ENCODE measurements at regions not wholly inside any gene's neighbourhood (a gene's known extent, or its start where the extent isn't known, plus 50 kb on each side); places are given as distances from the start of the nearest gene placed in this dataset.

DNA sequence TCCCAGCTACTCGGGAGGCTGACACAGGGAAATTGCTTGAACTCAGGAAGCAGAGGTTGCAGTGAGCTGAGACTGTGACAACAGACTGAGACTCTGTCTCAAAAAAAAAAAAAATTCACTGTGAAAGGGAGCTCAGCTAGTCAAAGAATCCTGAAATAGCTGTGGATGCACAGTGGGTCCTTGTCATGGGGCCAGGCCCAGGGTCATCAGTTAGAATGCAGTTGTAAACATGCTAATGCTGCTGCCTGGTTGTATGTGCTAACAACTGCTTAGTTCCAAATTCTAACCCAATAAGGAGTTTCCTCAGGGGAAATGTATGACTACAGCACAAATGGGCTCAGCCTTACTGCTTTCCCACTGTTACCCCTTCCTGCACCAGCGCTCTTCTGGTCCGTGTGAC lies 84.0 kb downstream of the PALM2AKAP2 start:
- intact Hi-C loops (cut with micrococcal nuclease) = no loop called here
- H3K9me3 Mint-ChIP-seq = no peaks in the 10 kb centered on the region
- no peaks in the 10 kb centered on the region for H3K36me3 Mint-ChIP-seq (ENCODE audit: low read depth)
- H3K4me3 Mint-ChIP-seq = no peak overlapping the region
- H3K27ac Mint-ChIP-seq = no peak overlapping the region
- no peaks in the 10 kb centered on the region for H3K4me1 Mint-ChIP-seq (ENCODE audit: low read depth)
- peaks cover 9% of the 10 kb centered on the region for H3K27me3 Mint-ChIP-seq

DNA sequence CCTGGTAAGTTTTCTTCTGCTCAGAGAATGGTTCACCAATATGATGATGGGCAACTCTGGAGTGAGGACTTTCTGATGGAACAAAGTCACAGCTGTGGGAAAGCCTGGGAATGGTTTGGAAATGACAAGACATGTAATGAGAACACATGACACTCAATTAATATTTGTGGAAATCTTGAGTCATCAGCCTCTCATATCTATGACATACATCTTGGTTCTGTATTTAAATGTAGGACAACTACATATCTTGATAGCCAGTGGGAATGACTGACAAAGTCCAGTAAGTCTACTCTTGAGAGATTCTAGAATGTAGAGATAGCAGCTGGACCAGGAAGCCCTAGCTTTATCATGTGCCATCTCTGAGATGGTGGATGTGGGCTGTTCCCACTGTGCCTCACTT lies 85.5 kb downstream of the PALM2AKAP2 start:
- no peak overlapping the region for H3K4me3 Mint-ChIP-seq
- no peaks in the 10 kb centered on the region for H3K4me1 Mint-ChIP-seq (ENCODE audit: low read depth)
- intact Hi-C loops (cut with micrococcal nuclease) = no loop called here
- no peaks in the 10 kb centered on the region for H3K9me3 Mint-ChIP-seq
- H3K36me3 Mint-ChIP-seq (ENCODE audit: low read depth) = no peaks in the 10 kb centered on the region
- no peak overlapping the region for H3K27ac Mint-ChIP-seq
- peaks cover 18% of the 10 kb centered on the region for H3K27me3 Mint-ChIP-seq

DNA sequence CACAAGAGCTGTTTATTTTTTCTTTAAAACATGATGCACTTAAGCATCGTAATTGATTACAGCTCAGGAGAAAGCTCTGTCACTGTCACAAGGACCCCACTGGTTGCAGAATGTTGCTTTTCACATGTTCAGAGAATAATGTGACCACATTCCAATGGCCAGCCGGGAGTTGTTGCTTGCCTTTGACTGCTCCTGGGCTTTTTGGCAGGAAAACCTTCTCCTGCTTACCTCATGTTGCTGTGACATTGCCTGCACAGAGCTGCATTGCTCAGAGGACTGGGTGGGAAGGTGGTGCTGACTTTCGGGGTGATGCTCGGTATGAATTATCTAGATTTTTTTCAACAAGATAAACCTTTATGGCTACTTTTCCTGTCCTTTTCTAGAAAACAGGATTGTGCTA lies 88.2 kb downstream of the PALM2AKAP2 start:
- no peaks in the 10 kb centered on the region for H3K9me3 Mint-ChIP-seq
- no peak overlapping the region for H3K27ac Mint-ChIP-seq
- H3K4me3 Mint-ChIP-seq = no peak overlapping the region
- H3K36me3 Mint-ChIP-seq (ENCODE audit: low read depth) = no peaks in the 10 kb centered on the region
- intact Hi-C loops (cut with micrococcal nuclease) = no loop called here
- H3K27me3 Mint-ChIP-seq = peaks cover 17% of the 10 kb centered on the region
- H3K4me1 Mint-ChIP-seq (ENCODE audit: low read depth) = peaks cover 7% of the 10 kb centered on the region

DNA sequence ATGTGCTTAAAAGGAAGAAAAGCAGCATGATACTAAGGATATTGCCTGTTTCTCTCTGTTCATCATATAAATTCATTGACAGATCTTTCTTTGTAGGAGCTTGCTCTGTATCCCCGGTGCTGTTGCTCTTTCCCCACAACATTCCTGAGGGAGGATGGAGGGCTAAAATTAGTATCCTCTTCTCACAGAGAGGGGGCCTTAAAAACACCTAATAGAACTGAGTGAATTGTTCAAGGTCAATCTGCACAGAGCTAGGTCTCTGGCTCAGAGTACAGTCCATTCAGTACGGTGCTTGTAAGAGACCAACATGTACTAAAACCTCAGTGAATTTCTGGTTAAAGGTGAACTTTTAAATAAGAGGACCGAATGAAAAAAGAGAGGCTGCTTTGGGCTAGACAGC lies 88.7 kb downstream of the PALM2AKAP2 start:
- Mint-ChIP-seq H3K9me3 (no peaks in the 10 kb centered on the region), H3K4me1 (ENCODE audit: low read depth) (peaks cover 11% of the 10 kb centered on the region), H3K27me3 (peaks cover 17% of the 10 kb centered on the region), H3K36me3 (ENCODE audit: low read depth) (no peaks in the 10 kb centered on the region), H3K4me3 (no peak overlapping the region), H3K27ac (no peak overlapping the region)
- intact Hi-C loops (cut with micrococcal nuclease) = no loop called here

DNA sequence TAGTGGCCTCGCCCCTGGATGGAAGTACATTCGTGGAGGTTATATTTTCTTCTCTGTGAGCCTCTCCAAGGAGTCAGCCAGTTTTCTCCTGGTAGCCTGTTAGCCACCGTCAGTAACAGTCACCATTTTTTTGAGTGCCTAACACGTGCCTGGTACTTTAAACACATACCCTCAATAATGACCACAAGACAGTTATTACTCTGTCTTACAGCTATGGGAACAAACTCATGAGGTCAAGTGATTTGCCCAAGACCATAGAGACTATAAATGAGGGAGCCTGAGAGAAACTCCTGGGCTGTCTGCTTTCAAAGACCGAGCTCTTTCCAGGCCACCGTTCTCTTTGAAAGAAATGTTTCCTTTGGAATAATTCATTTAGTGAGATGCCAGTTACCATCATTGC lies 90.4 kb downstream of the PALM2AKAP2 start:
- intact Hi-C loops (cut with micrococcal nuclease) = no loop called here
- Mint-ChIP-seq H3K4me3 (no peak overlapping the region), H3K36me3 (ENCODE audit: low read depth) (no peaks in the 10 kb centered on the region), H3K27ac (no peak overlapping the region), H3K27me3 (peaks cover 22% of the 10 kb centered on the region), H3K4me1 (ENCODE audit: low read depth) (peaks cover 12% of the 10 kb centered on the region), H3K9me3 (no peaks in the 10 kb centered on the region)

DNA sequence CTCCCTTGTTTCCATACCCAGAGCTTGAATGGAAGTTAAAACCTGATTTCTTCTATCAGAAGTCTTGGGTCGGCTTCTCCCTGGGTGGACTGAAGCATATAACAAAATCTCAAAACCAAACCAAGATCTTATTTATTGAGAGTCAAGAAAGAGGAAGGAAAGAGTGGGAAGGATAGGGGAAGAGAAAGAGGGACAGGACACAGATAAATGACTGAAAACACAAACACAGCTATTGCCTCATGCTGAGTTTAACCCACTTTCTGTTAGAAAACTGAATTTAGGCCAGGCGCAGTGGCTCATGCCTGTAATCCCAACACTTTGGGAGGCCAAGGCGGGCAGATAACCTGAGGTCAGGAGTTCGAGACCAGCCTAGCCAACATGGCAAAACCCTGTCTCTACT lies 92.9 kb downstream of the PALM2AKAP2 start:
- Mint-ChIP-seq H3K36me3 (ENCODE audit: low read depth) (no peaks in the 10 kb centered on the region), H3K4me3 (no peak overlapping the region), H3K27me3 (peaks cover 25% of the 10 kb centered on the region), H3K9me3 (no peaks in the 10 kb centered on the region), H3K4me1 (ENCODE audit: low read depth) (peaks cover 12% of the 10 kb centered on the region), H3K27ac (peak overlapping the region; percentile 65)
- intact Hi-C loops (cut with micrococcal nuclease) = no loop called here

DNA sequence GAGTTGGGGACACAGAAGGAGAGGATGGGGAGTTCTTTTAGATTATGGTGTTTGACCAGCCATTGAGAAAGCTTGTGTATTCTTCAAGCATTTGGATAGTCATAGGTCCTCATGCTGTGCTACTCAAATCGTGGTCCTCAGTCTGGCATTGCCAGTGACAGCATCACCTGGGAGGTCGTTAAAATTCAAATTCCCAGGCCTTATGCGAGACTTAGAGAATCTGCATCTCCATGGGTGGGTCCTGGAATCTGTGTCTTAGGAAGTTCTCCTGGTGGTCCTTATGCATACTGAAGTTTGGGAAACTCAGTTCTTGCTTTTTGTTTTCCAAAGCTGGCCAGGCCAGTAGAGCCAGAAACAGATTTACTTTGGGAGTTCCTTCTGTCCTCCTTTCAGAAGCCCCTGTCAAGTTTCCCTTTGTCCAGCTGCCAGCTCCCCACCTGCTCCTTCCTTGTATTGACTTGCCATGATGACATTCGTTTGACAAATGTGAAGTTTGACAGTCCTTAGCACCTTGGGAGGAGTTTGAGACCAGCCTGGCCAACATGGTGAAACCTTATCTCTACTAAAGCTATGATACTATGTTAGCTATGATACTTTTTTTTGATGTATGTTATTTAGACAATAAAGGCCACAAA lies 95.6 kb downstream of the PALM2AKAP2 start:
- Mint-ChIP-seq H3K9me3 (no peaks in the 10 kb centered on the region), H3K36me3 (ENCODE audit: low read depth) (no peaks in the 10 kb centered on the region), H3K27ac (no peak overlapping the region), H3K27me3 (peaks cover 22% of the 10 kb centered on the region), H3K4me1 (ENCODE audit: low read depth) (peaks cover 12% of the 10 kb centered on the region), H3K4me3 (no peak overlapping the region)
- intact Hi-C loops (cut with micrococcal nuclease) = no loop called here

DNA sequence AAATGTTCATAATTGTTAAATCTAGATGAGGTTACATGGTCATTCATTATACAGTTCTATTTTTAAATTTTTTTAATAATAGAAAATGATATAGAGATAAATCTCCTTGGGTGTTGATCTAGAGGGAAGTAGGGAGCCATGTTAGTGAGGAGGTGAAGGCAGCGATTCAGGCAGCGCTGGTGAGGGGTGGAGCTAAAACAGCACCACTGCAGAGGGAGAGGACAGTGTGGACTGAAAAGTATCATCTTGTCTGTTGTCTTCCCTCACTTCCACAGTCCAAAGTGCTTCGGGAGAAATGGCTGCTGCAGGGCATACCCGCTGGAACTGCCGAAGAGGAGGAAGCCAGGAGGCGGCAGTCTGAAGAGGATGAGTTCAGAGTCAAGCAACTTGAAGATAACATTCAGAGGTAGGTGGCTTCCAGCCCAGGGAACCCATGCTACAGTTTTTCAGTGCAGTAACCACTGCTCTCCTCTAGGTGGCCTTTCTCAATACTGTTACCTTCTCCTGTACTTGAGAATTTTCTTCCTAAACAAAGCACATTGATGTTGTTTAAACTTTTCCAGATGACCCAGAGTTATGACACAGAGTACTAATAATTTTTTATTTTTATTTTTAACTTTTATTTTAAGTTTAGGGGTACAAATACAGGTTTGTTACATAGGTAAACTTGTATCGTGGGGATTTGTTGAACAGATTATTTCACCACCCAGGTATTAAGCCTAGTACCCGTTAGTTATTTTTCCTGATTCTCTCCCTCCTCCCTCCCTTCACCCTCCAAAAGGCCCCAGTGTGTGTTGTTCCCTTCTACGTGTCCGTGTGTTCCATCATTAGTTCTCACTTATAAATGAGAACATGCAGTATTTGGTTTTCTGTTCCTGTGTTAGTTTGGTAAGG lies 100.5 kb downstream of the PALM2AKAP2 start:
- H3K4me3 Mint-ChIP-seq = no peak overlapping the region

DNA sequence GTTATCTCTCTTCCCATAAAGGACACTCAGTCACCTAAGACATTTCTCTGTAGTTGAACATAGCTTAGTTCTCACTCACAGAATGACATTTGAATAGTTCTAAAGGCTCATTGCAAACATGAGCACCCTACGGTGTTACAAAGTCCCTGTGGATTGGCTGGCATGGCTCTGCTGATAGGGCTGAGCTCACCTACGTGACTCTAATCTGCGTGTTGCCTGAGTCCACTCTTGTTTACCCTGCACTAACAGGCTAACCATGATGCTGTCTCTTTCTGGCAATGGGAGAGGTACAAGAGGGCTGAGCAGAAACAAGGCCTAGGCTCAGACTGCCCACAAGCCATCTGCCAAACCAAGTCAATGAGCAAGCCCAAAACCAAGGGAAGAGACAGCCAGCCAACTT lies 103.6 kb downstream of the PALM2AKAP2 start:
- Mint-ChIP-seq H3K27me3 (peaks cover 14% of the 10 kb centered on the region), H3K9me3 (no peaks in the 10 kb centered on the region), H3K36me3 (ENCODE audit: low read depth) (no peaks in the 10 kb centered on the region), H3K4me1 (ENCODE audit: low read depth) (peaks cover 18% of the 10 kb centered on the region), H3K4me3 (no peak overlapping the region), H3K27ac (no peak overlapping the region)
- intact Hi-C loops (cut with micrococcal nuclease) = no loop called here

More for the DNA sequence above, 100.5 kb downstream of the PALM2AKAP2 start:
- no peaks in the 10 kb centered on the region for H3K9me3 Mint-ChIP-seq
- no peaks in the 10 kb centered on the region for H3K36me3 Mint-ChIP-seq (ENCODE audit: low read depth)
- H3K27ac Mint-ChIP-seq = no peak overlapping the region
- H3K4me1 Mint-ChIP-seq (ENCODE audit: low read depth) = no peaks in the 10 kb centered on the region
- intact Hi-C loops (cut with micrococcal nuclease) = no loop called here
- peaks cover 22% of the 10 kb centered on the region for H3K27me3 Mint-ChIP-seq

DNA sequence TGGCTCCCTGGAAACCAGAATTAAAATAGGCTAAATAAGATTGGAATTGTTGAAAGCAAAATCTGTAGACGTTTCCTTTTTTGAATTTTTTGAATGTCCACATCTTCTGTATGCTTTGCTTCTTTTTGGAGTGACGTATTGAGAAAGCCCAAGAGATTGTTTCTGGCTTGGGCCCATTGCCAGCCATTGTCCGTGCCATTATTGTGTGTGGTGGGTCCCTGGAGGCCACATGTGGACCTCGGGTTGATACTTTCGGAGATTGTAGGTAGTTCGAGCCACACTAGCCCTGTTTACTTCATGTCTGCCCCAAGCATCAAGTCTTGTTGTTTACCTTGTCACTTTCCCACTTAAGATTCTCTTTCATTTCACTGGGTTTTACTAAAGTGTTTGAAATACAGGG lies 106.0 kb downstream of the PALM2AKAP2 start:
- Mint-ChIP-seq H3K36me3 (ENCODE audit: low read depth) (no peaks in the 10 kb centered on the region), H3K4me1 (ENCODE audit: low read depth) (peaks cover 18% of the 10 kb centered on the region), H3K27ac (no peak overlapping the region), H3K27me3 (peaks cover 3% of the 10 kb centered on the region), H3K4me3 (no peak overlapping the region), H3K9me3 (no peaks in the 10 kb centered on the region)
- intact Hi-C loops (cut with micrococcal nuclease) = no loop called here

DNA sequence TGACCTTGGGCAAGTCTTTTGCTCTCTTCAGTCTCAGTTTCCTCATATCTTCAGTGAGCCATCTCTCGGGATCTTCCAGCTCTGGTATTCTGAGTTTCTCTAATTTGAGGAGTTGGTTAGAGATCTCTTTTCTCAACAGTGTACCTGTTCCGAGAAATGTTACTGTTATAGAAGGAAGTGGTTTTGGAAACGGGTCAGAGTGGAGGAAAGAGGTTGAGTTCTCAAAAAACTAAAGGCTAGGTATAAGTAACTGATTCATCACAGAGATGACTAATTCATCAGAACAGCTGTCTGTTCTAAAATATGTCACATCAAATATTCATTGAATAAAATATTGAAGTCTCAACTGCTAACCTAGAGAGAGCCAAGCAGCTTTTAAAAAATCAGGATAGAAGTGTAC lies 106.6 kb downstream of the PALM2AKAP2 start:
- H3K36me3 Mint-ChIP-seq (ENCODE audit: low read depth) = no peaks in the 10 kb centered on the region
- peaks cover 18% of the 10 kb centered on the region for H3K4me1 Mint-ChIP-seq (ENCODE audit: low read depth)
- peaks cover 3% of the 10 kb centered on the region for H3K27me3 Mint-ChIP-seq
- H3K9me3 Mint-ChIP-seq = no peaks in the 10 kb centered on the region
- no peak overlapping the region for H3K4me3 Mint-ChIP-seq
- no peak overlapping the region for H3K27ac Mint-ChIP-seq
- intact Hi-C loops (cut with micrococcal nuclease) = no loop called here

DNA sequence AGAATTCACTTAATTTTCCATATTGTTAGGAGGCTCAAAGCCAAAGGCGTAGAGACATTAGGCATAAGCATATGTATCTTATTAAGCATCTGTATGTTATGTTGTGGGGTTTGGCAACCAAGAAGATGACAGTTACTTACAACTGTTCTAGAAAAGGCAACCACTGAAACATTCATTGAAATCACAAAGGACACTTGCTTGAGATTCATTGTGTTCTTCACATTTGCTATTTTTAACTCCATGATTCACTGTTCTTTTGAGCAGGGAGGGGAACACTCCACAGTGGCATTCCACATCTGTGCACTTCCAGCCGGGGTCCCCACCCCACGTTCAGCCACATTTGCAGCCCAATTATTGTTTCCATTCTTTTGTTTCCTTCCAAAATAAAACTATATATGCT lies 107.1 kb downstream of the PALM2AKAP2 start:
- Mint-ChIP-seq H3K36me3 (ENCODE audit: low read depth) (no peaks in the 10 kb centered on the region), H3K27ac (no peak overlapping the region), H3K9me3 (no peaks in the 10 kb centered on the region), H3K27me3 (peaks cover 3% of the 10 kb centered on the region), H3K4me1 (ENCODE audit: low read depth) (peaks cover 18% of the 10 kb centered on the region), H3K4me3 (no peak overlapping the region)
- intact Hi-C loops (cut with micrococcal nuclease) = no loop called here

DNA sequence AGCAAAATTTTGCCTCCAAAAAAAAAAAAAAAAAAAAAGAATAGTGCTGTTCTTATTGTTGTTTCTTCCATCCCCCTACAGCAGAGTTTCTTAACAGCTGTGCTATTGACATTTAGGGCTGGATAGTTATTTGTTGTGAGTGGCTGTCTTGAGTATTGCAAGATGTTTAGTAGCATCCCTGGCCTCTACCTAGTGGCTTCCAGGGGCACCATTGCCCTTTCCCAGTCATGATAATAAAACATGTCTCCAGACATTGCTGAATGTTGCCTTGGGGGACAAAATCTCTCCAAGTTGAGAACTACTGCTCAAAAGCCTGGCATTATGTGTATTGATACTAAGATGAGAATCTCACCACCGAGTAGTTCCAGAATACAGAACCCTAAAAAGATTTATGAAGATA lies 108.7 kb downstream of the PALM2AKAP2 start:
- intact Hi-C loops (cut with micrococcal nuclease) = no loop called here
- Mint-ChIP-seq H3K9me3 (no peaks in the 10 kb centered on the region), H3K4me3 (no peak overlapping the region), H3K4me1 (ENCODE audit: low read depth) (peaks cover 18% of the 10 kb centered on the region), H3K27ac (no peak overlapping the region), H3K27me3 (peaks cover 2% of the 10 kb centered on the region), H3K36me3 (ENCODE audit: low read depth) (no peaks in the 10 kb centered on the region)

DNA sequence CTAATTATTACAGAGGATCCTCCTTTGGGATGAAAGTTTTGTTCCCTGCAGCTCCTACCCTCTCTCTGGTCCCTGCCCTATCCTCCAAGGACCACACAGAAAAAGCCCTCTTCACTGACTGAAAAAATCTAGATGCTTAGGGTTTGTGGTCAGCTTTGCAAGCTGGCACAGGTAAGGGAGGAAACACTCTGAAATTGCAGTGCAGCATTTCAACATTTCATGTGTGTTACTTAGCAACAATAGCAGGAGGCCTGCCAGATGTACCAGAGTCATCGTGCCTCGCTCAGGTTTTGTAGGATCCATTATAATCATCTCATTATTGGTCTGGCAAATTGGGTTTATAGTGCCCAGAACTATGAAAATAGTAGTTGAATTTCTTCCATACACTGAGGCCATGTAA lies 109.5 kb downstream of the PALM2AKAP2 start:
- Mint-ChIP-seq H3K4me1 (ENCODE audit: low read depth) (peaks cover 18% of the 10 kb centered on the region), H3K9me3 (no peaks in the 10 kb centered on the region), H3K27me3 (no peaks in the 10 kb centered on the region), H3K4me3 (no peak overlapping the region), H3K27ac (no peak overlapping the region), H3K36me3 (ENCODE audit: low read depth) (no peaks in the 10 kb centered on the region)
- intact Hi-C loops (cut with micrococcal nuclease) = no loop called here
